Putamen (tissue), 1 donor: ENCODE measurements at regions not wholly inside any gene's neighbourhood (a gene's known extent, or its start where the extent isn't known, plus 50 kb on each side); places are given as distances from the start of the nearest gene placed in this dataset.
"Not testable (repeated sequence)": the region's sequence is repeated elsewhere in the genome, so short reads cannot be mapped to it uniquely, and the experiment has no call there.

Source experiments
- DNase-seq: peaks from one replicate; pipeline ENCODE4 v3.0.0-alpha.2; 2016; ENCODE audit warnings: low spot score

GRCh38 chr1:30092051-30092858 lies 631.1 kb downstream of the MATN1 start:
- no peak for DNase-seq

DNA sequence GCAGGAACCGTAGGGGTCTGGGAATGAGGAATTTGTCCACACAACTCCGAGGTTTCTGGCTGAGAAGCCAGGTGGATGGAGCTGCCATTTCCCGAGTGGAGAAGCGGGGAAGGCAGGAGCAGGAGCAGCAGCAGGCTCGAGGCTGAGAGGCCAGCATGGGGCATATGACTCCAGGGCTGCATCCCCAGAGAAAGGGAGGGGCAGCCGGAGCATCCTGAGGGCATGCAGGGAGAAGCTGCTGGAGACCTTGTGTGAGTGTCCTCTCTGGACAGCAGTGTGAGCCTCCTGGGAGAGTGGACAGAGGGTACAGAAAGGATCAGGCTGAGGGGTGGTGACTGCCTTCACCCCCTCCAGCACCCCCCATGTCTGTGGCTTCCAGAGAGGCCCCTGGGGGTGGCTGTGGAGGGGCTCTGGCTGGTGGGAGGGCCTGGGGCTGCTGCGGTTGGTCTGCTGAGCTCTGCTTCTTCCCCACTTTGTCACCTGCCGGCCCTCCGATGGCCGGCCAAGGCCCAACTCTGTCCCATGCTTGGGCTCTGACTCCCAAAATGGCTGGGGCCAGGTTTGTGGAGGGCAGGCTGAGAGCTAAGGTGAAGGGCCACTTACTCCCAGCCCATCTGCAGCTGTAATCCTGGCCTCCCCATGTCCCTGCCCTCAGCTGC lies 633.1 kb downstream of the MATN1 start:
- DNase-seq, result no peak

DNA sequence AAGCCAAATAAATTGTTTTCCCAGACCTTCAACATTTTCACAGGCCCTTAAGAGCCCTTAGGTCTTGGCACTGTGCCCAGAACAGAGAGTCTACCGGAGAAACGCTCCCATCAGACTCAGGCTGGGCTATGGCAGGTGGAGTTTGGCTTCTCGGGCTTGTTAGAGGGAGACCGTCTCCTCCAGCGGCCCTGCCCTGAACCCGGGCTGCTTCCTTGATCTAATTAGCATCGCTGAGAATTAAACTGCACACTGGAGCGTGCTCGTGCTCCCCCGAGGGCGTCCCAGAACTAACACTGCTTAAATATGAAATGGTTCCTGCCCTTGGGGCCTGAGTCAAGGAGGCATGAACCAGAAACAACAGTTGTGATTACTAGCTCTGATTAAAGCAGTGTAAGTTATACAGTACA lies 634.4 kb downstream of the MATN1 start:
- DNase-seq, result no peak

DNA sequence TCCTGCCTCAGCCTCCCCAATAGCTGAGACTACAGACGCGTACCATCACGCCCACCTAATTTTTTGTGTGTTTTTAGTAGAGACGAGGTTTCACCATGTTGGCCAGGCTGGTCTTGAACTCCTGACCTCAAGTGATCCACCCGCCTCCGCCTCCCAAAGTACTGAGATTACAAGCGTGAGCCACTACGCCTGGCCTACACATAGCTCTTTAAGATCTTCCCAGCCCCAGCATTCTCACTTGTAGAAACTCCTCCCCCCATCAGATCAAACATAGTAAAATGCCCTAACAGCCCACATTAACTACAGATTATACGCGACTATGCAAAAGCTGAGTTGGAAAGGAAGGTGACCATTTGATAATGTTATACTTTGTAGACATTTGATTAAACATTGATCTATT lies 634.8 kb downstream of the MATN1 start:
- DNase-seq, result no peak

DNA sequence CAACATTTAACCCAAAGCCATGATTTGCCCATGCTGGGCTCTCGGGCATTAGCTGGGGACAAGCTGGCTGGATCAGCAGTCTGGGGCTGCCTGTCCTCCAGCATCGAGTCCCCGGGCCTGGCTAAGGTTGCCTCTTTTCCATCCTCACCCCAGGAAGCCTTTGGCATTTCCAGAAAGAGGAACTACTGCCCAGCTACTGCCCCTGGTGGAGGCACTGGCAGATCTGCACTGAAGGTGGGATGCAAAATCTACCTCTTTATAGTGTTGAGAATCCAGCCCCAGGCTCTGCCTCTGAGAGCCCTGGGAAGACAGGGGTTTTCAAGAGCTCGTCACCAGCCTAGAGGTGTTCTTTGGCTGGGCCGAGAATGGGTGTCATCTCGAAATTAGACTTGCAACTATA lies 635.9 kb downstream of the MATN1 start:
- no peak for DNase-seq

GRCh38 chr1:30085811-30086770 lies 637.3 kb downstream of the MATN1 start:
- peak; percentile 7 for DNase-seq

GRCh38 chr1:30084909-30085571 lies 638.3 kb downstream of the MATN1 start:
- no peak for DNase-seq

GRCh38 chr1:30083800-30084464 lies 639.5 kb downstream of the MATN1 start:
- DNase-seq, result no peak

DNA sequence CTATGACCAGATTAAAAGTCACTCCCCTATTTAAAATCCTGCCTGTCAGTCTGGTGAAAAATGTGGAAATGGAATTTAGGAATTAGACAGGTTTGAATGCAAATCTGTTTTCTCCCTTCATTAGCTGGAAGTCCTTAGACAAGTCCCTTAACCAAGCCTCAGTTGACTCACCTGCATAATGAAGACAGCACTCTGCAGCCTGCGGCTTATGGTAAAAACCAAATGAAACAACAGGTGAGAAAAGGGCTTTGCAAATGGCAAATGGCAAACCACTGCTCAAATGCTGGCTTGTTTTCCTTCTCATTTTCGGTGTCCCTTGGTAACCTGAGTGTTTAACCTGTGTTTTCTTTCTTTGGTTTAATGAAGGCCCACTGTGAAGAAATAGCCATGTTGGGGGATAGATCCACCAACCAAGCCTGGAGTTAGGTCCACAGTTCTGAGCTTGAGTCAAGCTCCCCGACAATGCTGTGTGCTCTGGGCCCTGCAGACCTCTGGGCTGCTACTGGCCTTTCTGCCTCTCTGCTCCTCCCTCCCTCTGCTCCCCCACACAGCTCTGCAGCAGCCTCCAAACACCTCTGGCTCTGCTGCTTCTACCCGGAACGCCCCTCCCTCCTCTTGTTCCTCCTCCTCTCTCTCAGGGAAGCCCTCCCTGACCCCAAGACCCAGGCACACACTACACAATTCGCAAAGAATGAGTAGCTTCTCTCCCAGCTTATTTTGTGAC lies 641.8 kb downstream of the MATN1 start:
- DNase-seq, result no peak

DNA sequence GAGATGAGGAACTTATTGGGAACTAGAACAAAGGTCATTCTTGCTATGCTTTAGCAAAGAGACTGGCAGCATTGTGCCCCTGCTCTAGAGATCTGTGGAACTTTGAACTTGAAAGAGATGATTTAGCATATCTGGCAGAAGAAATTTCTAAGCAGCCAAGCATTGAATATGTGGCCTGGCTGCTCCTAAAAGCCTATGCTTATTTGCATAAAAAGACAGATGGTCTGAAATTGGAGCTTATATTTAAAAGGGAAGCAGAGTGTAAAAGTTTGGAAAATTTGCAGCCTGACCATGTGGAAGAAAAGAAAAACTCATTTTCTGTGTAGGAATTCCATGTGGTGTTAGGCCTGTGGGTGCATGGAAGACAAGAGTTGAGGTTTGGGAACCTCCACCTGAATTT lies 647.5 kb downstream of the MATN1 start:
- not testable (repeated sequence) for DNase-seq

GRCh38 chr1:30068787-30069472 lies 654.5 kb downstream of the MATN1 start:
- DNase-seq, result no peak

DNA sequence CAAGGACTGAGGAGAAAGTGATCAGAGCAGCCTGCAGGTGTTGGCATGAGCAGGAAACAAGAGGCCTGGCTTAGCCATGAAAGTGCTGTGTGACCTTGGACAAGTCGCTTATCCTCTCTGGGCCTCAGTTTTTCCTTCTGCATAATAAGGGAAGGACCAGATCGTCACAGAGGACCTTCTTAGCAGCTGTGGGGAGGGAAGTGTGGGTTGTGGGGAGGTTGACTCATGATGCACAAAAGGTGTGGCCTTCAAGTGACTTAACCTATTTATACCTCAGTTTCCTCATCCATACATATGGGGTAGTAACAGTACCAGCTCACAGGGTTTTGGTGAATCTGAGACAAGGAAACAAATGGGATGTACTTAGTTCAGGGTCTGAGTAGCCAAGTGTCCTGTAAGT lies 658.8 kb downstream of the MATN1 start:
- no peak for DNase-seq

- DNase-seq, result no peak
Measured at GRCh38 chr1:30063621-30064280, 659.6 kb downstream of the MATN1 start.

DNA sequence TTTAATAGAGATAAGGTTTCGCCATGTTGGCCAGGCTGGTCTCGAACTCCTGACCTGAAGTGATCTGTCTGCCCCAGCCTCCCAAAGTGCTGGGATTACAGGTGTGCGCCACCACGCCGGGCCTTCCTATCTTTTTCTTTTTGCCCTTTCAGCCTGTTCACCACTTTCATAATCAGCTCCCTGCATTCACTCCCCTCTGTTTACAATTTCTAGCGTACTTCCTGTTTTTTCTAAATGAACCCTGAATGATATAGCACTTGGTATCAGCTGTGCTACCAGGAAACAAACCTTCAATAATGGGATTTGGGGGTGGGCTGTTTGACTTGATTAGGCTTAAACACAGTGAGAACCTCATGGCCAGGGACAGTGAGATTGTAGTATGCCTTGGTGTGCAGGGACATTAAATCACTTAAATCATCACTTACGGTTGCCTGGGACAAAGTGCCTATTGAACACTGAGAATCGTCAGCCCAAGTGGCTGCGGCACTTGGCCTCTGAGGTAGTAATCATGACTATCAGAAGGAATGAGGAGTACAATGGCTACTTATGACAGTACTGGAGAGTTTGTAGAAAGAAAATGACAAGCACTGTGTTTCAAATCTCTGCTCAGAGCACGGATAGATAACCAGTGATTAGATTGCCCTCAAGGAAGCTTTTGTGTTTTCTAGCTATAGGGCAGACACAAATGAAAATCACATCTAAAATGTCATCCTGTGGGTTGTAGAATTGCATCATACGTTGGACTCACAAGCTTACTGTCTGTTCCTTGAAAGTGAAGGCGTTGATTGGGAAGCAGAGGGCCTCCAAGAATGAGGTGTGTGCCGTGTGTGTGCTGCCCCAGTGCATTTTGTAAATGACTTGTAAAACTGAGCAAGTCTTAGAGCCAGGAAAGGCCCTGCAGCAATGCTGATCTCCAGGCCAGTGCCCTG lies 661.8 kb downstream of the MATN1 start:
- no peak for DNase-seq

- no peak for DNase-seq
Measured at GRCh38 chr1:30060738-30061137, 662.6 kb downstream of the MATN1 start.

DNA sequence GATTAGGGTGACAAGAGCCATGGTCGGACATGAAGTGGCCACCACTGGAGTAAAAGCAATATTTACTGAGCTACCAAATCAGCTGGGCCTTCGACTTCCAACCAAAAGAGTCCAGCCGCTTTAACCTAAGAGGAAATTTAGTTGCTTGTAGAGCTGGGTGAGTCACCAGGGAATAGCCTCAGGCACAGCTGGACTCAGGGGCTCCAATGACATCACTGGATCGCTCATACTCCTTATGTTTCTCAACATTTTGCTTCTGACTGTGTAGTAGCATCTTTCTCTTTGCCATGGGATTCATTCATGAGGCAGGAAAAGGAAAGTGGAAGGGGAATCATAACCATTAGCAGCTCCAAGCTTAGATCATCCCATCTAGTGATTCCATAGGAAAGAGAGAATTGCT lies 664.4 kb downstream of the MATN1 start:
- DNase-seq, result no peak

DNA sequence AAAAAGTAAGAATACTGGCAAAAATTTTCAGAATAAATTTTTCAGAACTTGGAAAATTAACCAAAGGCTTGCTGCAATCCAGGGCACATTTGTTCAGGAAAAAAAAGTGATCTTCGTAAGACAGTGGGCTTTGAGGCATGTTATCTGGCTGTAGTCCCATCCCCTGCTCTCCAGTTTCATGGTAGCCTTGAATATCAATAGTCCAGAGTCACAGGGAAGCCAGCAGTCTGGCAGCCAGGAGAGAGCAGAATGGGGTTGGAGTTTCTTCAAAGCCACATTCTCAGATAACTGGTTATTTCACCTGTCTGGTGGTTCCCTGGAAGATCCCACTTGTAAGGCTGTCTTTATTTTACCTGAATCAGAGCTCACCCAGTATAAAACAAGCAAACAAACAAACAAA lies 669.3 kb downstream of the MATN1 start:
- DNase-seq, result no peak

- no peak for DNase-seq
Measured at GRCh38 chr1:30052178-30052577, 671.2 kb downstream of the MATN1 start.
